HCT116 (cell line): ENCODE measurements at regions not wholly inside any gene's neighbourhood (a gene's known extent, or its start where the extent isn't known, plus 50 kb on each side); places are given as distances from the start of the nearest gene placed in this dataset.

Experiments used
- ATAC-seq: fragments of 200-7000 bp; cut with Tn5 transposase; 2 replicates; pipeline ENCODE4 v1.9.1; 2020; ENCODE audit warnings: mild to moderate bottlenecking, moderate library complexity
- BruUV-seq: library from RNA; stranded (reverse); fragments of 400-500 nt; replicated peaks from 2 replicates; lab custom pipeline; 2021; lab: Mats Ljungman, UMichigan
- CTCF ChIA-PET: fragments of 300-600 bp; sonication (Branson Sonifier 250); formaldehyde crosslinking; loops from one replicate; lab custom pipeline; 2021; ENCODE audit warnings: antibody characterized with exemption; lab: Charles Lee
- POLR2A ChIA-PET: fragments of 300-600, 350-600 bp; sonication (Branson Sonifier 250); formaldehyde crosslinking; loops from one replicate; lab custom pipeline; 2021; ENCODE audit warnings: antibody characterized with exemption; lab: Charles Lee
- RAD21 ChIA-PET, 2 experiments: fragments of 300-600 bp; sonication (Branson Sonifier 250); formaldehyde crosslinking; loops; one replicate each; lab custom pipeline; 2023; ENCODE audit warnings: low total read pairs in 2 of 2; ENCODE audit not compliant: uncharacterized antibody in 2 of 2, unreplicated experiment in 2 of 2, low non-redundant PET in 1 of 2; lab: Charles Lee
- DNase-seq: peaks from one replicate; pipeline ENCODE4 v3.0.0-alpha.2; 2010; ENCODE audit warnings: low read depth, low spot score
- H2AFZ ChIP-seq: fragments of 200-600 bp; shearing (Covaris generic), sonication (generic); 2 replicates; pipeline ENCODE4 v1.6.1; 2017; ENCODE audit warnings: low read depth, mixed run types, mixed read lengths, antibody characterized with exemption, low read length; ENCODE audit not compliant: poor library complexity, severe bottlenecking
- H3K27ac ChIP-seq: 2 replicates; pipeline ENCODE4 v1.5.1; 2012; ENCODE audit warnings: low read depth, low read length
- H3K27me3 ChIP-seq: fragments of 200-600 bp; sonication (generic); 2 replicates; pipeline ENCODE4 v1.6.1; 2016; ENCODE audit warnings: mixed run types, low read length, mixed read lengths; ENCODE audit not compliant: insufficient read depth
- H3K36me3 ChIP-seq, 2 experiments: fragments of 200-500 bp in 1 of 2; fragments of 200-600 bp in 1 of 2; sonication (Bioruptor generic) in 1 of 2; sonication (generic) in 1 of 2; 2 replicates each; pipeline versions ENCODE4 v1.5.1 to v1.6.1; 2014 to 2016; ENCODE audit warnings: low read length in 2 of 2, inconsistent platforms in 1 of 2, mixed read lengths in 1 of 2, mixed run types in 1 of 2; ENCODE audit not compliant: insufficient read depth in 2 of 2, control insufficient read depth in 1 of 2
- H3K4me1 ChIP-seq, 2 experiments: fragments of 200-600 bp in 1 of 2; sonication (generic) in 1 of 2; 2 replicates each; pipeline versions ENCODE4 v1.5.1 to v1.6.1; 2012 to 2017; ENCODE audit warnings: low read length in 2 of 2, inconsistent platforms in 1 of 2, mild to moderate bottlenecking in 1 of 2, mixed read lengths in 1 of 2, mixed run types in 1 of 2, moderate library complexity in 1 of 2; ENCODE audit not compliant: insufficient read depth in 2 of 2, control insufficient read depth in 1 of 2
- H3K4me2 ChIP-seq: fragments of 200-600 bp; sonication (generic); 2 replicates; pipeline ENCODE4 v1.6.1; 2017; ENCODE audit warnings: mixed run types, low read length, mixed read lengths
- H3K4me3 ChIP-seq, 2 experiments: fragments of 200-600 bp in 1 of 2; sonication (generic) in 1 of 2; replicated peaks in 1 of 2; 2 replicates each; pipeline ENCODE4 v1.5.1; 2011 to 2016; ENCODE audit warnings: low read length in 2 of 2, control low read depth in 1 of 2, low read depth in 1 of 2, mild to moderate bottlenecking in 1 of 2, mixed read lengths in 1 of 2, mixed run types in 1 of 2
- H3K79me2 ChIP-seq: fragments of 200-600 bp; sonication (generic); 2 replicates; pipeline ENCODE4 v1.6.1; 2017; ENCODE audit warnings: mild to moderate bottlenecking, mixed run types, low read length, moderate library complexity, mixed read lengths; ENCODE audit not compliant: insufficient read depth
- H3K9ac ChIP-seq: fragments of 200-600 bp; sonication (generic); 2 replicates; pipeline ENCODE4 v1.6.1; 2016; ENCODE audit warnings: low read length, mixed read lengths
- H3K9me2 ChIP-seq: fragments of 200-600 bp; sonication (generic), shearing (Covaris generic); 2 replicates; pipeline ENCODE4 v1.6.1; 2017; ENCODE audit warnings: mixed run types, mild to moderate bottlenecking, moderate library complexity; ENCODE audit not compliant: insufficient read depth
- H3K9me3 ChIP-seq, 2 experiments: fragments of 200-500 bp in 1 of 2; fragments of 200-600 bp in 1 of 2; sonication (Bioruptor generic) in 1 of 2; sonication (generic) in 1 of 2; 2 replicates each; pipeline ENCODE4 v1.6.1; 2014 to 2017; ENCODE audit warnings: low read length in 2 of 2, mixed read lengths in 2 of 2, inconsistent platforms in 1 of 2, low read depth in 1 of 2, mild to moderate bottlenecking in 1 of 2, mixed run types in 1 of 2, moderate library complexity in 1 of 2; ENCODE audit not compliant: control insufficient read depth in 1 of 2, insufficient read depth in 1 of 2
- H4K20me1 ChIP-seq: fragments of 200-600 bp; sonication (generic), shearing (Covaris generic); 2 replicates; pipeline ENCODE4 v1.6.1; 2017; ENCODE audit warnings: mixed run types, mild to moderate bottlenecking, moderate library complexity; ENCODE audit not compliant: insufficient read depth
- FOSL1 ChIP-seq: IDR thresholded peaks from 2 replicates; pipeline ENCODE4 v1.6.1; 2012; ENCODE audit warnings: low read depth
- POLR2A ChIP-seq: IDR thresholded peaks from 2 replicates; pipeline ENCODE4 v1.7.0; 2011; ENCODE audit warnings: borderline replicate concordance; ENCODE audit not compliant: insufficient read depth, insufficient read length; ENCODE audit errors: extremely low read depth
- RAD21 ChIP-seq: IDR thresholded peaks from 2 replicates; pipeline ENCODE4 v1.6.1; 2012; ENCODE audit warnings: low read depth, mild to moderate bottlenecking
- SP1 ChIP-seq: IDR thresholded peaks from 2 replicates; pipeline ENCODE4 v1.6.1; 2012; ENCODE audit warnings: low read depth
- intact Hi-C: fragments of 100-400 bp; cut with micrococcal nuclease; formaldehyde crosslinking; loops from 2 replicates; pipeline ENCODE4 v1.10.0; 2022
- TF ChIP-seq, protein P1 (sequence below): IDR thresholded peaks from 2 replicates; pipeline ENCODE4 v1.6.1; 2012; ENCODE audit warnings: low read depth
- TF ChIP-seq, protein P2 (sequence below): IDR thresholded peaks from 2 replicates; pipeline ENCODE4 v1.6.1; 2011; ENCODE audit warnings: mild to moderate bottlenecking, low read length, moderate library complexity; ENCODE audit not compliant: insufficient replicate concordance; ENCODE audit errors: extremely low read depth

DNA sequence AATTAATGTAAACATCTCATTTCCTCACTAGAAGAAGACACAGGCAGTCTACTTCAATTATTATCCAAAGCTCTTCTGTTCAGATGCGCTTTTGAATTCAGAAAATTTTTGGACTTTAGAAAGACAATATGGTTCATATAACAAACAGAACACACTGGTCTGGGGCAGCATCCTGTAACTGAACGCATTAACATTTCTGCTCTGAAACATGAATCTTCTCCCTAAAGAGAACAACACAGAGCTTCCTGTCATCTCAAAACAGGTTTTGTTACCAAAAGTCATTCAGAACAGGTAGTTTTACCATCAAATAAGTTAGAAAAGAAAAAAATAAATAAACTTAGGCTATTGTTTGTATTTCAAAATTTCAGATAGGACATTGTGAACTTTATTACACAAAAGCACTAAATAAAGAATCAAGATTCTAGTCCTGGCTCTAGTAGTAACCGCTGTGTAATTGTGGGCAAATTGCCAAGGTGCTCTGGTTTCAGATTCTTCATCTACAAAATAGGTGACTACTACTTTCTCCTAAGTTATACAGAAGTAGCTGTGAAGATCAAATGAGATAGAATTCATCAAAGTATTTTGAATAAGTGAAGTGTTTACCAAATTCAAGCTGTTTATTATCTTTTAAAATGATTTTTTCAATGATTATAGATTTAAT, 252.3 kb upstream of the RASGEF1B start:
- H3K9ac ChIP-seq = no peak overlapping the region
- CTCF ChIA-PET = interaction anchor here (0.5 kb wide), 1 partner anchor 47 kb away, joined by 3 read pairs; no protein-coding TSS in a partner anchor
- intact Hi-C loops = no loop called here
- POLR2A ChIA-PET = no interaction called here
- no peaks in the 10 kb centered on the region for H3K36me3 ChIP-seq
- no peaks in the 10 kb centered on the region for H3K79me2 ChIP-seq
- no peak overlapping the region for H3K27ac ChIP-seq
- DNase-seq = no peak
- RAD21 ChIA-PET = no interaction called here
- no peaks in the 10 kb centered on the region for H3K9me3 ChIP-seq
- no peak overlapping the region for H3K4me2 ChIP-seq
- H2AFZ ChIP-seq = no peak overlapping the region
- H3K4me1 ChIP-seq = no peaks in the 10 kb centered on the region
- no peak overlapping the region for H3K4me3 ChIP-seq
- no peak for ATAC-seq
- H4K20me1 ChIP-seq = no peaks in the 10 kb centered on the region
- no peaks in the 10 kb centered on the region for H3K9me2 ChIP-seq
- TF ChIP-seq, protein P1, sequence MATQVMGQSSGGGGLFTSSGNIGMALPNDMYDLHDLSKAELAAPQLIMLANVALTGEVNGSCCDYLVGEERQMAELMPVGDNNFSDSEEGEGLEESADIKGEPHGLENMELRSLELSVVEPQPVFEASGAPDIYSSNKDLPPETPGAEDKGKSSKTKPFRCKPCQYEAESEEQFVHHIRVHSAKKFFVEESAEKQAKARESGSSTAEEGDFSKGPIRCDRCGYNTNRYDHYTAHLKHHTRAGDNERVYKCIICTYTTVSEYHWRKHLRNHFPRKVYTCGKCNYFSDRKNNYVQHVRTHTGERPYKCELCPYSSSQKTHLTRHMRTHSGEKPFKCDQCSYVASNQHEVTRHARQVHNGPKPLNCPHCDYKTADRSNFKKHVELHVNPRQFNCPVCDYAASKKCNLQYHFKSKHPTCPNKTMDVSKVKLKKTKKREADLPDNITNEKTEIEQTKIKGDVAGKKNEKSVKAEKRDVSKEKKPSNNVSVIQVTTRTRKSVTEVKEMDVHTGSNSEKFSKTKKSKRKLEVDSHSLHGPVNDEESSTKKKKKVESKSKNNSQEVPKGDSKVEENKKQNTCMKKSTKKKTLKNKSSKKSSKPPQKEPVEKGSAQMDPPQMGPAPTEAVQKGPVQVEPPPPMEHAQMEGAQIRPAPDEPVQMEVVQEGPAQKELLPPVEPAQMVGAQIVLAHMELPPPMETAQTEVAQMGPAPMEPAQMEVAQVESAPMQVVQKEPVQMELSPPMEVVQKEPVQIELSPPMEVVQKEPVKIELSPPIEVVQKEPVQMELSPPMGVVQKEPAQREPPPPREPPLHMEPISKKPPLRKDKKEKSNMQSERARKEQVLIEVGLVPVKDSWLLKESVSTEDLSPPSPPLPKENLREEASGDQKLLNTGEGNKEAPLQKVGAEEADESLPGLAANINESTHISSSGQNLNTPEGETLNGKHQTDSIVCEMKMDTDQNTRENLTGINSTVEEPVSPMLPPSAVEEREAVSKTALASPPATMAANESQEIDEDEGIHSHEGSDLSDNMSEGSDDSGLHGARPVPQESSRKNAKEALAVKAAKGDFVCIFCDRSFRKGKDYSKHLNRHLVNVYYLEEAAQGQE = no peak
- no peak for TF ChIP-seq FOSL1
- no peak for TF ChIP-seq SP1
- TF ChIP-seq POLR2A = no peak
- no peak for TF ChIP-seq RAD21
- TF ChIP-seq, protein P2, sequence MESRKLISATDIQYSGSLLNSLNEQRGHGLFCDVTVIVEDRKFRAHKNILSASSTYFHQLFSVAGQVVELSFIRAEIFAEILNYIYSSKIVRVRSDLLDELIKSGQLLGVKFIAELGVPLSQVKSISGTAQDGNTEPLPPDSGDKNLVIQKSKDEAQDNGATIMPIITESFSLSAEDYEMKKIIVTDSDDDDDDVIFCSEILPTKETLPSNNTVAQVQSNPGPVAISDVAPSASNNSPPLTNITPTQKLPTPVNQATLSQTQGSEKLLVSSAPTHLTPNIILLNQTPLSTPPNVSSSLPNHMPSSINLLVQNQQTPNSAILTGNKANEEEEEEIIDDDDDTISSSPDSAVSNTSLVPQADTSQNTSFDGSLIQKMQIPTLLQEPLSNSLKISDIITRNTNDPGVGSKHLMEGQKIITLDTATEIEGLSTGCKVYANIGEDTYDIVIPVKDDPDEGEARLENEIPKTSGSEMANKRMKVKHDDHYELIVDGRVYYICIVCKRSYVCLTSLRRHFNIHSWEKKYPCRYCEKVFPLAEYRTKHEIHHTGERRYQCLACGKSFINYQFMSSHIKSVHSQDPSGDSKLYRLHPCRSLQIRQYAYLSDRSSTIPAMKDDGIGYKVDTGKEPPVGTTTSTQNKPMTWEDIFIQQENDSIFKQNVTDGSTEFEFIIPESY = no peak
- H3K27me3 ChIP-seq = 0 out of 2 replicates have a peak, but pooled peaks cover 3% of the 10 kb centered on the region
- no TSS peak for BruUV-seq
